IPS-18c (cell line): ENCODE measurements at regions not wholly inside any gene's neighbourhood (a gene's known extent, or its start where the extent isn't known, plus 50 kb on each side); places are given as distances from the start of the nearest gene placed in this dataset.

Experiments used
- H3K4me3 ChIP-seq: 2 replicates; pipeline ENCODE4 v1.7.0; 2013; ENCODE audit warnings: low read depth, mild to moderate bottlenecking, low read length, moderate library complexity; ENCODE audit not compliant: insufficient read depth
- H3K9me3 ChIP-seq: one replicate; pipeline ENCODE4 v1.6.1; 2013; ENCODE audit warnings: mild to moderate bottlenecking, low read length, moderate library complexity; ENCODE audit not compliant: control insufficient read depth, insufficient read depth

GRCh38 chr16:51009359-51009758 is 141.7 kb downstream of the SALL1 start:
- Histone ChIP-seq H3K9me3 (no peaks in the 10 kb centered on the region), H3K4me3 (no peak overlapping the region)

GRCh38 chr16:51008607-51009006 is 142.5 kb downstream of the SALL1 start:
- no peaks in the 10 kb centered on the region for H3K9me3 ChIP-seq

GRCh38 chr16:51008037-51008436 is 143.0 kb downstream of the SALL1 start:
- Histone ChIP-seq H3K9me3 (no peaks in the 10 kb centered on the region), H3K4me3 (no peak overlapping the region)

More at GRCh38 chr16:51008607-51009006, 142.5 kb downstream of the SALL1 start:
- no peak overlapping the region for H3K4me3 ChIP-seq

- no peak overlapping the region for H3K4me3 ChIP-seq
- no peaks in the 10 kb centered on the region for H3K9me3 ChIP-seq
Measured at GRCh38 chr16:51003850-51004566, 147.1 kb downstream of the SALL1 start.

- Histone ChIP-seq H3K9me3 (no peaks in the 10 kb centered on the region), H3K4me3 (no peak overlapping the region)
Measured at GRCh38 chr16:51002881-51003490, 148.1 kb downstream of the SALL1 start.

- Histone ChIP-seq H3K4me3 (no peak overlapping the region), H3K9me3 (no peaks in the 10 kb centered on the region)
Measured at GRCh38 chr16:50999181-50999580, 151.9 kb downstream of the SALL1 start.

GRCh38 chr16:50998411-50998810 is 152.7 kb downstream of the SALL1 start:
- Histone ChIP-seq H3K9me3 (no peaks in the 10 kb centered on the region), H3K4me3 (no peak overlapping the region)

- Histone ChIP-seq H3K9me3 (no peaks in the 10 kb centered on the region), H3K4me3 (no peak overlapping the region)
Measured at GRCh38 chr16:50997679-50998078, 153.4 kb downstream of the SALL1 start.

- Histone ChIP-seq H3K4me3 (no peak overlapping the region), H3K9me3 (no peaks in the 10 kb centered on the region)
Measured at GRCh38 chr16:50996830-50997186, 154.3 kb downstream of the SALL1 start.

GRCh38 chr16:50996166-50996829 is 154.8 kb downstream of the SALL1 start:
- no peaks in the 10 kb centered on the region for H3K9me3 ChIP-seq
- H3K4me3 ChIP-seq, result no peak overlapping the region

GRCh38 chr16:50994995-50995394 is 156.1 kb downstream of the SALL1 start:
- Histone ChIP-seq H3K4me3 (no peak overlapping the region), H3K9me3 (no peaks in the 10 kb centered on the region)

- no peak overlapping the region for H3K4me3 ChIP-seq
- H3K9me3 ChIP-seq, result no peaks in the 10 kb centered on the region
Measured at GRCh38 chr16:50992350-50993032, 158.6 kb downstream of the SALL1 start.

- no peaks in the 10 kb centered on the region for H3K9me3 ChIP-seq
Measured at GRCh38 chr16:50991436-50991835, 159.6 kb downstream of the SALL1 start.

GRCh38 chr16:50991006-50991405 is 160.1 kb downstream of the SALL1 start:
- H3K9me3 ChIP-seq, result no peaks in the 10 kb centered on the region
- no peak overlapping the region for H3K4me3 ChIP-seq

More at GRCh38 chr16:50991436-50991835, 159.6 kb downstream of the SALL1 start:
- no peak overlapping the region for H3K4me3 ChIP-seq

- no peaks in the 10 kb centered on the region for H3K9me3 ChIP-seq
- H3K4me3 ChIP-seq, result no peak overlapping the region
Measured at GRCh38 chr16:50989047-50989446, 162.0 kb downstream of the SALL1 start.

- Histone ChIP-seq H3K9me3 (no peaks in the 10 kb centered on the region), H3K4me3 (no peak overlapping the region)
Measured at GRCh38 chr16:50988441-50988840, 162.6 kb downstream of the SALL1 start.

GRCh38 chr16:50986453-50986852 is 164.6 kb downstream of the SALL1 start:
- Histone ChIP-seq H3K9me3 (no peaks in the 10 kb centered on the region), H3K4me3 (no peak overlapping the region)

- Histone ChIP-seq H3K4me3 (no peak overlapping the region), H3K9me3 (no peaks in the 10 kb centered on the region)
Measured at GRCh38 chr16:50985733-50986132, 165.3 kb downstream of the SALL1 start.
